Bronchial epithelial cell (primary cell): ENCODE measurements at regions not wholly inside any gene's neighbourhood (a gene's known extent, or its start where the extent isn't known, plus 50 kb on each side); places are given as distances from the start of the nearest gene placed in this dataset.

Experiments used
- DNase-seq: peaks from one replicate; pipeline ENCODE4 v3.0.0-alpha.2; 2010; ENCODE audit warnings: low read depth
- FAIRE-seq: peaks from 2 replicates; lab custom pipeline; 2011; peaks lifted over from hg19 to GRCh38; lab: Jason Lieb, UNC
- H3K27me3 ChIP-seq: 2 replicates; pipeline ENCODE4 v1.5.1; 2011; ENCODE audit warnings: low read length; ENCODE audit not compliant: control insufficient read depth, insufficient read depth
- H3K36me3 ChIP-seq: 2 replicates; pipeline ENCODE4 v1.5.1; 2011; ENCODE audit warnings: low read length; ENCODE audit not compliant: control insufficient read depth, insufficient read depth
- H3K4me3 ChIP-seq: 2 replicates; pipeline ENCODE4 v1.5.1; 2011; ENCODE audit warnings: mild to moderate bottlenecking, low read depth, low read length, control low read depth
- TF ChIP-seq, protein P1 (sequence below): IDR thresholded peaks from 2 replicates; pipeline ENCODE4 v1.5.1; 2011; ENCODE audit warnings: mild to moderate bottlenecking, moderate library complexity, low read length, control low read depth, inconsistent platforms; ENCODE audit not compliant: insufficient read depth, severe bottlenecking

DNA sequence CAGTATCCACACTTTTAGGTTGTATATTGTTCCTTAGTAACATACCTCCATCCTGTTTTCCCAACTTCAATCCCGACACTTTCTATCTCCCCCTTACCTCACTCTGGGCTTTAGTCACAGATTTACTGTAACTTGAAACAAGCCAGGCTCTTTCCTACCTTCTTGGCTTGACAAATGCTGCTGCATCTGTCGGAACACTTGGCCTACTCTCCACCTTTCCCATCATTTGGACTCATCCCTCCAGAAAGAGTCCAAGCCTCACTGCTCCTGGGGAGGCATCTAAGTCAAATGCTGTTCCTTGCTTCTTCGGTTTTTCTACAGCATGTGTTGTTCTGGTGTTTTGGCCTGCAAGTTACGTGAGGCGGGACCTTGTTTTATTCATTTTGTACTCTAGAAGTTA is 142.4 kb downstream of the DACT1 start:
- Histone ChIP-seq H3K4me3 (no peak overlapping the region), H3K36me3 (no peaks in the 10 kb centered on the region), H3K27me3 (peaks cover 3% of the 10 kb centered on the region)
- no peak for DNase-seq
- TF ChIP-seq, protein P1, sequence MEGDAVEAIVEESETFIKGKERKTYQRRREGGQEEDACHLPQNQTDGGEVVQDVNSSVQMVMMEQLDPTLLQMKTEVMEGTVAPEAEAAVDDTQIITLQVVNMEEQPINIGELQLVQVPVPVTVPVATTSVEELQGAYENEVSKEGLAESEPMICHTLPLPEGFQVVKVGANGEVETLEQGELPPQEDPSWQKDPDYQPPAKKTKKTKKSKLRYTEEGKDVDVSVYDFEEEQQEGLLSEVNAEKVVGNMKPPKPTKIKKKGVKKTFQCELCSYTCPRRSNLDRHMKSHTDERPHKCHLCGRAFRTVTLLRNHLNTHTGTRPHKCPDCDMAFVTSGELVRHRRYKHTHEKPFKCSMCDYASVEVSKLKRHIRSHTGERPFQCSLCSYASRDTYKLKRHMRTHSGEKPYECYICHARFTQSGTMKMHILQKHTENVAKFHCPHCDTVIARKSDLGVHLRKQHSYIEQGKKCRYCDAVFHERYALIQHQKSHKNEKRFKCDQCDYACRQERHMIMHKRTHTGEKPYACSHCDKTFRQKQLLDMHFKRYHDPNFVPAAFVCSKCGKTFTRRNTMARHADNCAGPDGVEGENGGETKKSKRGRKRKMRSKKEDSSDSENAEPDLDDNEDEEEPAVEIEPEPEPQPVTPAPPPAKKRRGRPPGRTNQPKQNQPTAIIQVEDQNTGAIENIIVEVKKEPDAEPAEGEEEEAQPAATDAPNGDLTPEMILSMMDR: no peak
- no peak for FAIRE-seq

DNA sequence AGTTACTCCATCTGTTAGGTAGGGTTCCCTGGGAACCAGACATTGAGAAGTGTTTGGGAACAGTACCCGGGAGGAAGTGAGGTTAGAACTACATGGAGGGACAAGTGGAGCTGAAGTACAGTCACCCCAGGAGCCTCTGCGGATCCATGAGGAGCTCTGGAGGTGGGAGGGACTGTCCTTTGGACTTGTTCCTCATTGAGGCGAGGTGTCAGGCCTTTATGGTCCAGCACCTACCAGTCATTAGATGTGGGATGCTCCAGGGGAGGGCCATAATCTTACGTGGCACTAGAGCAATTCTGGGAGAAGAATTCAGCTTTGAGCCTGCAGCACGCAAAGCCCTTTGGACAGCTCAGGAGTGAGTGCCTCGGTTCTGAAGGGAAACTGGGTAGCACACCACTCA is 142.8 kb downstream of the DACT1 start:
- FAIRE-seq (no peak), DNase-seq (no peak)
- Histone ChIP-seq H3K36me3 (no peaks in the 10 kb centered on the region), H3K27me3 (peaks cover 3% of the 10 kb centered on the region), H3K4me3 (no peak overlapping the region)
- TF ChIP-seq, protein P1: no peak

DNA sequence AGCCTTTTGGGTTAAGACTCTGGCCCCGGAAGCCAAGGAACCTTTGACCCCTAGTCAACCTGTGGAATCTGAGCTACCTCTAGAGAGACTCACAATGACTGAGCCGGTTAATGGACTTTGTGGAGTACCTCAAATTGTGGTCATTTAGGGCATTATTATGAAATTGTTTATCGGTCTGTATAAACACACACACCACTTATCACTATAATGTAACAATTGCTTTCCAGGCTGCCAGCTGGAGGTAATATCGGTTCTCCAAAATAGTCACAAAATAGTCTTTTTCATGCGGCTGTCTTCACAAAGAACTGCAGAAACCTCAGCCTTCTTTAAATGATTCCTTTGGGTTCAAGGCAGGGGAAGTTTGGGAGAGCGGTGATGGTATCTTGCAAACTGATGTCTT is 144.2 kb downstream of the DACT1 start:
- H3K27me3 ChIP-seq: peaks cover 3% of the 10 kb centered on the region
- FAIRE-seq (no peak), DNase-seq (no peak)
- TF ChIP-seq, protein P1: no peak
- no peaks in the 10 kb centered on the region for H3K36me3 ChIP-seq
- no peak overlapping the region for H3K4me3 ChIP-seq

DNA sequence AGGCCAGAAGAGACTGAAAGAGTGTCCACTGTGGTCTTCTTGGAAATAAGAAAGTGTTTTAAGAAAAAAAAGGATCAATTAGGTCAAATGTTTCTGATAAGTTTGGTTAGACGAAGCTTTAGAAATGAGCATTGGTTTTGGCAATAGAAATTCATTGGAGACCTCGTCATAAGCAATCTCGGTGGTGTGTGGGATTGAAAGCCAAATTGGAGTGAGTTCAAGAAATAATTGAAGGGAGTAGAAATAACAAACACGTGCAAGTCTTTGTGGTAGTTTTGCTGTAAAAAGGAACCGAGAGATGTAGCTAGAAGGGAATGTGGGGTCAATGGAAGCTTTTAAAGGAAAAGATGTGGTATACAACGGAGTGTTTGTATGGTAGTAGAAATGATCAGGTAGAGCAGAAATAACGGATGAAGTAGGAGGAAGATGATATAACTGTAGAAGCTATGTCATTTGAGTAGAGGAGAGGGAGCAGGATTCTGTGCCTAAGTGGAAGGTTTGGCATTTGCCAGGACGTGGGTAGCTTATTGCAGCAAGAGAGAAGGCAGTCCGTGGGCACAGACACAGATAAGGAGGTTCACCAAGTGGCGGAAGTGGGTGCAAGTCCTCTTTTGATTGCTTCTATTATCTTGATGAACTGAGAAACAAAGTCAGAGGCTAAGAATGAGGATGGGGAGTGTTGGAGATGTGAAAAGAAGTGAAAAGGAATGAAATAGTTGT is 146.2 kb downstream of the DACT1 start:
- Histone ChIP-seq H3K36me3 (no peaks in the 10 kb centered on the region), H3K27me3 (peaks cover 3% of the 10 kb centered on the region), H3K4me3 (no peak overlapping the region)
- FAIRE-seq (no peak), DNase-seq (no peak)
- TF ChIP-seq, protein P1: no peak

DNA sequence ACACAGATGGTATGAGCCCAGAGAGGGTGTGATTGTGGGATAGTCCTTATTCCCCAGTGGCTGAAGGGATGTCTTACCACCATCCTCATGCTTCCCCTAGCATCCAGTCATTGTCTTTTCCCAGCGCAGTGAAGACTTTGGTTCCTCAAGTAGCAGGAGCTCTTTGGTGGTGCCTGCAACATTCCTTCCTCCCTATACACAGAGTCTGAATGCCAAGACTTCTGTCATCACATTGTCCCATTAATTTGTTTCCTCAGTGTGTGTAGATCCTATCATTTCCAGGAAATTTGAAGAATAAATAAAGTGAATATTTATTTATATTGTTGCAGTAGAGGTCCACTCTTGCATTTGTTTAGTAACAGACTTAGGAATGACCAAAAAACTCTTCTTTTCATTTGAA is 147.2 kb downstream of the DACT1 start:
- Histone ChIP-seq H3K27me3 (peaks cover 6% of the 10 kb centered on the region), H3K4me3 (no peak overlapping the region), H3K36me3 (no peaks in the 10 kb centered on the region)
- DNase-seq (no peak), FAIRE-seq (no peak)
- TF ChIP-seq, protein P1: no peak

DNA sequence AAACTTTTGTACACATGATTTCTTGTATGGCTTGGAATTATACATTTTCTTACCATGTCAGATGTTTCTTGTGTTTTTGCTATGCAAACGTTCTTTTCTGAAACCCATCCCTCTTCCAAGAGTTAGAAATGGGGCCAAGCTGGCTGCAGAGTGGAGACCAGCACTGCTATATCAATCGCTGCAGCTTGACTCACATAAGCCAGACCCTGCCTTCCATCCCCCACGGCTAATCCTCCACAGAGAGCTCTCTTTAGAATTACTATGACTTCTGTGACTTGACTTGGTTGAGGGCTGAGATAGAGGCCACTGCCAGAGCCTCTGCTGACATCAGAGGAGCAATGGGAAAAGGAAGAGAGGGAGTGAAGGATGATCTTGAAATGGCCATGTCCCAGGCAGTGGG is 147.9 kb downstream of the DACT1 start:
- TF ChIP-seq, protein P1: no peak
- no peak for DNase-seq
- no peaks in the 10 kb centered on the region for H3K36me3 ChIP-seq
- peak; percentile 18 for FAIRE-seq
- peaks cover 6% of the 10 kb centered on the region for H3K27me3 ChIP-seq
- no peak overlapping the region for H3K4me3 ChIP-seq
